ENCODE measurements at regions not wholly inside any gene's neighbourhood (a gene's known extent, or its start where the extent isn't known, plus 50 kb on each side); places are given as distances from the start of the nearest gene placed in this dataset.

GRCh38 chr13:112249644-112250610 is 126.2 kb upstream of the SPACA7 start:
- no peaks in the 10 kb centered on the region for H3K79me2 ChIP-seq
- H3K36me3 ChIP-seq (replicated peaks; ENCODE audit: insufficient read depth, low read depth): no peaks in the 10 kb centered on the region
- no peak overlapping the region for H3K4me2 ChIP-seq
- no peaks in the 10 kb centered on the region for H3K27me3 ChIP-seq
- WGBS (ENCODE audit: low lambda C conversion rate, missing lambda C conversion rate): 89% methylated on average over 39 of the region's 39 CpGs
- no peak for TF ChIP-seq EZH2 (IDR thresholded peaks at IDR 0.05; ENCODE audit: borderline replicate concordance)
- TF ChIP-seq EZH2phosphoT487 (IDR thresholded peaks at IDR 0.05; ENCODE audit: low read depth, severe bottlenecking, unreplicated experiment): no peak
- no peak for TF ChIP-seq CTCF (IDR thresholded peaks at IDR 0.05; ENCODE audit: poor library complexity)
- no peaks in the 10 kb centered on the region for H3K9me2 ChIP-seq (replicated peaks; ENCODE audit: insufficient read depth)
- no peak for DNase-seq (ENCODE audit: low spot score)
- no peaks in the 10 kb centered on the region for H4K20me1 ChIP-seq (ENCODE audit: insufficient read depth, poor library complexity, severe bottlenecking)
- no peaks in the 10 kb centered on the region for H3K9me3 ChIP-seq (ENCODE audit: low read depth)
- H3K4me1 ChIP-seq (ENCODE audit: insufficient read depth): no peaks in the 10 kb centered on the region
- H2AFZ ChIP-seq: no peak overlapping the region
- H3K27ac ChIP-seq: no peak overlapping the region
- H3K4me3 ChIP-seq: no peak overlapping the region

DNA sequence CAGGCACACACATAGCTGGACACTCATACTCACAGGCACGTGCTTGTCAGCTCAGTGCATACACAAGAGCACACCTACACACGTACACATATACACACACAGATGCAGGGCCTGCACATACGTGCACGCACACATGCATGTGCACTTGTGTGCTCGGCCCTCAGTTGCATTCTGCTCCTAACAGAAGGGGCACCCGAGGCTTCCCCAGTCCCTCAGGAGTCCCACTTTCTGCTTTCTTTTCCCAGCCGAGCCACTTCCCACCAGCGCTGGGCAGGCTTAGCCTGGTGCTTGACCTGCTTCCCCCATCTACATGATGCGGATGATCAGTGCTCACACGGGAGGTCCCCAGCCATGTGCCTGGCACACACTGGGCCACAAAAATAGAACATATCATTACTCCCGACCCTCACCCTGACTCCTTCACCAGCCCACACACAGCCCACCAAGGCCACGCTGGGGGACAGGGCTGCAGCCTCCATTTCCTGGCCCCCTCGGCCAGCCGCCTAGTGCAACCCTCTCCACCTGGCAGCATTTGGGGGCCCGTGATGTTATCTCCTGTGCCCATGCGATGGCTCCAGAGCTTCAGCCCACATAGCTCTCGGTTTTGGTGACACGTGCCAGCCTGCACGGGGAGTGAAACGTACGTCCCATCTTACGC is 125.2 kb upstream of the SPACA7 start:
- H3K9me2 ChIP-seq (replicated peaks; ENCODE audit: insufficient read depth): no peaks in the 10 kb centered on the region
- TF ChIP-seq EZH2 (IDR thresholded peaks at IDR 0.05; ENCODE audit: borderline replicate concordance) (no peak), CTCF (IDR thresholded peaks at IDR 0.05; ENCODE audit: poor library complexity) (no peak), EZH2phosphoT487 (IDR thresholded peaks at IDR 0.05; ENCODE audit: low read depth, severe bottlenecking, unreplicated experiment) (no peak)
- 94% methylated on average over 22 of the region's 22 CpGs for WGBS (ENCODE audit: low lambda C conversion rate, missing lambda C conversion rate)
- no peak overlapping the region for H3K27ac ChIP-seq
- no peak overlapping the region for H3K4me3 ChIP-seq
- no peaks in the 10 kb centered on the region for H3K36me3 ChIP-seq (replicated peaks; ENCODE audit: insufficient read depth, low read depth)
- no peak overlapping the region for H3K4me2 ChIP-seq
- no peak overlapping the region for H2AFZ ChIP-seq
- no peaks in the 10 kb centered on the region for H3K4me1 ChIP-seq (ENCODE audit: insufficient read depth)
- no peaks in the 10 kb centered on the region for H4K20me1 ChIP-seq (ENCODE audit: insufficient read depth, poor library complexity, severe bottlenecking)
- no peaks in the 10 kb centered on the region for H3K79me2 ChIP-seq
- no peaks in the 10 kb centered on the region for H3K27me3 ChIP-seq
- H3K9me3 ChIP-seq (ENCODE audit: low read depth): no peaks in the 10 kb centered on the region
- no peak for DNase-seq (ENCODE audit: low spot score)

- Histone ChIP-seq H3K36me3 (replicated peaks; ENCODE audit: insufficient read depth, low read depth) (no peaks in the 10 kb centered on the region), H3K27me3 (no peaks in the 10 kb centered on the region), H3K4me3 (no peak overlapping the region), H3K9me3 (ENCODE audit: low read depth) (no peaks in the 10 kb centered on the region), H3K4me1 (ENCODE audit: insufficient read depth) (no peaks in the 10 kb centered on the region), H3K9me2 (replicated peaks; ENCODE audit: insufficient read depth) (no peaks in the 10 kb centered on the region), H2AFZ (no peak overlapping the region), H3K4me2 (no peak overlapping the region), H3K79me2 (no peaks in the 10 kb centered on the region), H4K20me1 (ENCODE audit: insufficient read depth, poor library complexity, severe bottlenecking) (no peaks in the 10 kb centered on the region), H3K27ac (no peak overlapping the region)
- TF ChIP-seq EZH2phosphoT487 (IDR thresholded peaks at IDR 0.05; ENCODE audit: low read depth, severe bottlenecking, unreplicated experiment) (no peak), CTCF (IDR thresholded peaks at IDR 0.05; ENCODE audit: poor library complexity) (no peak), EZH2 (IDR thresholded peaks at IDR 0.05; ENCODE audit: borderline replicate concordance) (no peak)
- WGBS (ENCODE audit: low lambda C conversion rate, missing lambda C conversion rate): 88% methylated on average over 27 of the region's 27 CpGs
- no peak for DNase-seq (ENCODE audit: low spot score)
Measured at GRCh38 chr13:112251930-112252585, 124.1 kb upstream of the SPACA7 start.
